ENCODE measurements at regions not wholly inside any gene's neighbourhood (a gene's known extent, or its start where the extent isn't known, plus 50 kb on each side); places are given as distances from the start of the nearest gene placed in this dataset.

GRCh38 chr15:86018679-86019078 is 61.0 kb upstream of the AGBL1 start:
- 55 to 73% (median 59%) methylated on average over 5 of the region's 5 CpGs for WGBS, 3 donors
- FAIRE-seq: no peak
- no peaks in the 10 kb centered on the region for H3K36me3 ChIP-seq (ENCODE audit: control insufficient read depth in 3 of 3, insufficient read depth in 2 of 3, low read depth in 1 of 3, low read length in 3 of 3)
- H3K27me3 ChIP-seq (ENCODE audit: control insufficient read depth in 3 of 3, insufficient read depth in 3 of 3, low read length in 3 of 3): no peaks in the 10 kb centered on the region
- no peak overlapping the region for H3K27ac ChIP-seq (ENCODE audit: low read depth in 1 of 3, low read length in 2 of 3)
- no peak for DNase-seq
- H3K4me1 ChIP-seq (ENCODE audit: control insufficient read depth in 3 of 3, insufficient read depth in 2 of 3, low read depth in 1 of 3, low read length in 2 of 3): no peaks in the 10 kb centered on the region
- H3K9me3 ChIP-seq (ENCODE audit: control insufficient read depth in 2 of 2, insufficient read depth in 1 of 2, low read depth in 1 of 2, low read length in 1 of 2): no peaks in the 10 kb centered on the region
- no peak overlapping the region for H3K4me3 ChIP-seq (ENCODE audit: low read depth in 1 of 3, low read length in 3 of 3)

GRCh38 chr15:86021281-86022264 is 58.1 kb upstream of the AGBL1 start:
- no peaks in the 10 kb centered on the region for H3K4me1 ChIP-seq (ENCODE audit: control insufficient read depth in 3 of 3, insufficient read depth in 2 of 3, low read depth in 1 of 3, low read length in 2 of 3)
- no peak overlapping the region for H3K27ac ChIP-seq (ENCODE audit: low read depth in 1 of 3, low read length in 2 of 3)
- DNase-seq (peak in 1 of 2 donors; percentile 8), FAIRE-seq (no peak)
- no peak overlapping the region for H3K4me3 ChIP-seq (ENCODE audit: low read depth in 1 of 3, low read length in 3 of 3)
- WGBS, 3 donors: 9 to 23% (median 20%) methylated on average over 5 of the region's 5 CpGs
- H3K9me3 ChIP-seq (ENCODE audit: control insufficient read depth in 2 of 2, insufficient read depth in 1 of 2, low read depth in 1 of 2, low read length in 1 of 2): no peaks in the 10 kb centered on the region
- H3K36me3 ChIP-seq (ENCODE audit: control insufficient read depth in 3 of 3, insufficient read depth in 2 of 3, low read depth in 1 of 3, low read length in 3 of 3): no peaks in the 10 kb centered on the region
- no peaks in the 10 kb centered on the region for H3K27me3 ChIP-seq (ENCODE audit: control insufficient read depth in 3 of 3, insufficient read depth in 3 of 3, low read length in 3 of 3)

- Histone ChIP-seq H3K4me1 (ENCODE audit: control insufficient read depth in 3 of 3, insufficient read depth in 2 of 3, low read depth in 1 of 3, low read length in 2 of 3) (no peaks in the 10 kb centered on the region), H3K27ac (ENCODE audit: low read depth in 1 of 3, low read length in 2 of 3) (no peak overlapping the region), H3K4me3 (ENCODE audit: low read depth in 1 of 3, low read length in 3 of 3) (no peak overlapping the region), H3K36me3 (ENCODE audit: control insufficient read depth in 3 of 3, insufficient read depth in 2 of 3, low read depth in 1 of 3, low read length in 3 of 3) (no peaks in the 10 kb centered on the region), H3K27me3 (ENCODE audit: control insufficient read depth in 3 of 3, insufficient read depth in 3 of 3, low read length in 3 of 3) (no peaks in the 10 kb centered on the region), H3K9me3 (ENCODE audit: control insufficient read depth in 2 of 2, insufficient read depth in 1 of 2, low read depth in 1 of 2, low read length in 1 of 2) (no peaks in the 10 kb centered on the region)
- DNase-seq (no peak), FAIRE-seq (no peak)
- 65 to 67% (median 66%) methylated on average over 4 of the region's 4 CpGs for WGBS, 3 donors
Measured at GRCh38 chr15:86028961-86029360, 50.7 kb upstream of the AGBL1 start.

Measured in small intestine (tissue), 7 donors.